ENCODE measurements at regions not wholly inside any gene's neighbourhood (a gene's known extent, or its start where the extent isn't known, plus 50 kb on each side); places are given as distances from the start of the nearest gene placed in this dataset.

DNA sequence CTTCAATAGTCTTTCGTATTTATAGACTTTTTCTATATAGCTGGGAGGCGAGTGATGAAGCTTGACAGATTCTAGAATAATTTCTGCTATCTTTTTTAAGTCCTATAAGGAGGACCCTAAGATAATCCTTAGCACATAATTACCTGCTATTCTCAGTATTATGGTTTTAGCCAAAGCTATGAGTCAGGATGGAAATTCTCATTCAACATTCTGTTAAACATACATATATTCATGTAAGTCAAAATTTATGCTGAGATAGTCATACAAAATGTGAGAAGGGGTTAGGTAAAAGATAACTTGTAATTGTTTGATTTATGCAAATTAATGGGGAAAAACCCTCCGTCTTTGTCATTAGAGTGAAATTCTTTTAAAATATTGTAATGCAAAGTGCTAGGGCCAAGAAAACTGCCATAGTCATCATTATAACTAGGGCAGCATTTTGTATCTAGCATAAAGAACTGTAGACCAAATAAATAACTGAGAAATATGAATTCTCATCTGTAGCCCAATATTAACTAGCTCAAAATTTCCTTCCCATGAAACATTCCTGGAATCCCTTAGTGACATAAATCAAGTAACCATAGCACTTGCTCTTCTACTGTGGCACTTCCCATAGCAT, 118.5 kb downstream of the MRPS30 start:
- H3K4me3 ChIP-seq, result no peak overlapping the region
- TF ChIP-seq, protein P1, sequence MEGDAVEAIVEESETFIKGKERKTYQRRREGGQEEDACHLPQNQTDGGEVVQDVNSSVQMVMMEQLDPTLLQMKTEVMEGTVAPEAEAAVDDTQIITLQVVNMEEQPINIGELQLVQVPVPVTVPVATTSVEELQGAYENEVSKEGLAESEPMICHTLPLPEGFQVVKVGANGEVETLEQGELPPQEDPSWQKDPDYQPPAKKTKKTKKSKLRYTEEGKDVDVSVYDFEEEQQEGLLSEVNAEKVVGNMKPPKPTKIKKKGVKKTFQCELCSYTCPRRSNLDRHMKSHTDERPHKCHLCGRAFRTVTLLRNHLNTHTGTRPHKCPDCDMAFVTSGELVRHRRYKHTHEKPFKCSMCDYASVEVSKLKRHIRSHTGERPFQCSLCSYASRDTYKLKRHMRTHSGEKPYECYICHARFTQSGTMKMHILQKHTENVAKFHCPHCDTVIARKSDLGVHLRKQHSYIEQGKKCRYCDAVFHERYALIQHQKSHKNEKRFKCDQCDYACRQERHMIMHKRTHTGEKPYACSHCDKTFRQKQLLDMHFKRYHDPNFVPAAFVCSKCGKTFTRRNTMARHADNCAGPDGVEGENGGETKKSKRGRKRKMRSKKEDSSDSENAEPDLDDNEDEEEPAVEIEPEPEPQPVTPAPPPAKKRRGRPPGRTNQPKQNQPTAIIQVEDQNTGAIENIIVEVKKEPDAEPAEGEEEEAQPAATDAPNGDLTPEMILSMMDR (IDR thresholded peaks at IDR 0.05), result no peak
- peaks cover 0 to 7% (median 0%) of the 10 kb centered on the region in 3 donors for H3K9me3 ChIP-seq
- no peak for DNase-seq
- no peak overlapping the region for H3K27ac ChIP-seq
- no peaks in the 10 kb centered on the region for H3K36me3 ChIP-seq
- intact Hi-C loops (cut with DNase I; ENCODE audit: low total_unique reads), result no loop called here
- no peaks in the 10 kb centered on the region for H3K4me1 ChIP-seq
- no peaks in the 10 kb centered on the region for H3K27me3 ChIP-seq

DNA sequence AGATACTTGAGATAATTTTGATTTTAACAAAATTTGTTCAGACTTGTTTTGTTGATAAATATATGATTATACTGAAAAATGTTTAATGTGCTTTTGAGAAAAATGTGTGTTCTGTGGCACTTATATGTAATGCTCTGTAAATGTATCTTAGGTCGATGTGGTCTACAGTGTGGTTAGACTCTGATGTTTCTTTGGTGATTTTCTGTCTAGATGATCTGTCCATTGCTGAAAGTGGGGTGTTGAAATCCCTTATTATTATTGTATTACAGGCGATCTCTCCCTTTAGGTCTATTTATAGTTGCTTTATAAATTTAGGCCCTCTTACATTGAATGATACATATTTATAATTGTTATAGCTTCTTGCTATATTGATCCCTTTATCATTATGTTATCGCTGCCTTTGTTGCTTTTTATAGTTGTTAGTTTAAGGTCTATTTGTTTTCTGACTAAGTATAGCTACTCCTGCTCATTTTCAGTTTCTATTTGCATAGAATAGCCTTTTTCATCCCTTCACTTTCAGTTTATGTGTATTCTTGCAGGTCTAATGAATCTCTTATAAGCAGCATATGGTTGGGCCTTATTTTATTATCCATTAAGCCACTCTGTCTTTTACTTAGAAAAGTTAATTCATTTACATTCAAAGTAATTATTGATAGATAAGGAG, 124.3 kb downstream of the MRPS30 start:
- H3K4me1 ChIP-seq, result no peaks in the 10 kb centered on the region
- TF ChIP-seq, protein P1 (IDR thresholded peaks at IDR 0.05), result no peak
- H3K27me3 ChIP-seq, result no peaks in the 10 kb centered on the region
- no peak overlapping the region for H3K27ac ChIP-seq
- H3K4me3 ChIP-seq, result no peak overlapping the region
- no peak for DNase-seq
- H3K9me3 ChIP-seq, result no peaks in the 10 kb centered on the region
- H3K36me3 ChIP-seq, result no peaks in the 10 kb centered on the region
- intact Hi-C loops (cut with DNase I; ENCODE audit: low total_unique reads), result no loop called here

DNA sequence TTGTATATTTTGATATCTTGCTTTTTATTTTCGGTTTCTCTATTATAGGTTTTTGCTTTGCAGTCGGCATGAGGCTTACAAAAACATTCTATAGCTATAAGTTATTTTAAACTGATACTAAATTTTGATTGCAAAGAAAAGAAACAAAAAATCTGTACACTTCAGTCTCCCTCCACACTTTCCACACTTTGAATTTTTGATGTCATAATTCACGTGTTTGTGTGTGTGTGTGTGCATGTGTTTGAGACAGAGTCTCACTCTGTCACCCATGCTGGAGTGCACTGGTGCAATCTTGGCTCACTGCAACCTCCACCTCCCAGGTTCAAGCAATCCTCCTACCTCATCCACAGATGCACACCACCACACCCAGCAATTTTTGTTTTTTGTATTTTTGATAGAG, 124.9 kb downstream of the MRPS30 start:
- H3K27ac ChIP-seq, result no peak overlapping the region
- H3K4me1 ChIP-seq, result no peaks in the 10 kb centered on the region
- DNase-seq, result no peak
- intact Hi-C loops (cut with DNase I; ENCODE audit: low total_unique reads), result no loop called here
- H3K27me3 ChIP-seq, result no peaks in the 10 kb centered on the region
- H3K36me3 ChIP-seq, result no peaks in the 10 kb centered on the region
- TF ChIP-seq, protein P1 (IDR thresholded peaks at IDR 0.05), result no peak
- H3K9me3 ChIP-seq, result no peaks in the 10 kb centered on the region
- H3K4me3 ChIP-seq, result no peak overlapping the region

GRCh38 chr5:44935262-44935661, 126.5 kb downstream of the MRPS30 start:
- no peaks in the 10 kb centered on the region for H3K36me3 ChIP-seq
- H3K4me1 ChIP-seq, result no peaks in the 10 kb centered on the region
- H3K27me3 ChIP-seq, result no peaks in the 10 kb centered on the region
- H3K9me3 ChIP-seq, result no peaks in the 10 kb centered on the region
- intact Hi-C loops (cut with DNase I; ENCODE audit: low total_unique reads), result no loop called here
- no peak overlapping the region for H3K4me3 ChIP-seq
- DNase-seq, result no peak
- TF ChIP-seq, protein P1 (IDR thresholded peaks at IDR 0.05), result no peak
- H3K27ac ChIP-seq, result no peak overlapping the region

DNA sequence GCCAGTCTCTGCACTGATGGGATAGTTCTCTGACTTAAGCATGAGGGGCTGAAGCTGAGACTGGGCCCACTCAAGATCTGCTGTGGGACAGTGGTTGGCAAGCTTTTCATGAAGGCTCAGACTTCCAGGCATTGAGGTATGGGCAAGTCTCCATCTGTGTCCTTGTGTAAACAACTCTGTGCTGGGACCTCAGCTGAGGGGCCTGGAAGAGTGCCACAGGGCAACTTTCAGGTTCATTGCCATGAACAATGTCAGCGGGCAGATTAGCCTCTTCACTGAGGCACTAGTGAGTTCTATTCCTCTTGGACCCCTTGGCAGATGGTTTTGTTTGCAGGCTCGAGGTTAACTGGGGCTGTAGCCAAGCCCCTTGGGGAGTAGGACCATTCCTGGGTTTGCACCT, 127.1 kb downstream of the MRPS30 start:
- Histone ChIP-seq H3K27ac (no peak overlapping the region), H3K4me3 (no peak overlapping the region), H3K9me3 (no peaks in the 10 kb centered on the region), H3K4me1 (no peaks in the 10 kb centered on the region), H3K36me3 (no peaks in the 10 kb centered on the region), H3K27me3 (no peaks in the 10 kb centered on the region)
- DNase-seq, result no peak
- intact Hi-C loops (cut with DNase I; ENCODE audit: low total_unique reads), result no loop called here
- TF ChIP-seq, protein P1 (IDR thresholded peaks at IDR 0.05), result no peak

Measured in tibial artery (tissue), 4 donors.